ENCODE measurements at regions not wholly inside any gene's neighbourhood (a gene's known extent, or its start where the extent isn't known, plus 50 kb on each side); places are given as distances from the start of the nearest gene placed in this dataset.

DNA sequence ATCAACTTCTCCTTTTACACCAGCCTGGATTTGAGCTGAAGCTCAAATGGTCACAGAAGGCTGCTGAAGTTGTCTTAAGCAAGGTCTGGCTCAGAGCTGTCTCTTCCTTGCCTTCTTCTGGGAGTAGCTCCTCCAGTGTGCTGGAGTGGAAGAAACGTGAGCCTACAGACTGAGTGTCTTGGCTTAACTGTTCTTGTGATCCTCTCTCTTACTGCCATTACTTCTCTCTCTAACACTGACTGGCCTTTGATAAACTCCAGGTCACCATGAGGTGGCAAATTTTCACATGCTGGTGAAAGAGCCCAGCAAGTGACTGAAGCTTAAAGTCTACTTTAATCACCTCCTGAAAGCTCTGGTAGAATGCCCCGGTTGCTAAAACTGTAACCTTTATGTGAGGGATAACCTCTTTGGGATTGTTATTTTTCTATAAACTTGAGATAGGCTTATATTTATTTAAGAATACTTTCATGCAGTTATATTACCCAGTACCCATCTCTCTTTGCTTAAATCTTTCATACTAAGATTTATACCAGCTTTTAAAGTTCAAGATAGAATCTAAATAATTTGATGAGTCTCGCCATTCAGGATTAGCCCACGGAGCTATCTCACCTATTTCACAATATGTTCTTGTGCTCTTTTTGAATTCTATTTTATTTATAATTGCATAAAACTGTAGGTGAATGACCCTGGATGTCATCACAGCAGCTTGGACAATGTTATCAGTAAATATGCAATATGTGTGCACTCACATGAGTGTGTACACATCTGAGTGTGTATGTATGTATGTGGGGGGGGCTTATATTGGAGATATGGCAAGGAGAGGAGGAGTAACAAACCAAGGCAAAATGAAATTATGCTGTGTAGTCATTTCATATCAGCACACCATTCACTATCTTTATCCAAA is 924.0 kb downstream of the LTN1 start:
- TF ChIP-seq EZH2phosphoT487 (IDR thresholded peaks at IDR 0.05; ENCODE audit: borderline replicate concordance, low read length) = no peak
- TF ChIP-seq, protein P1, sequence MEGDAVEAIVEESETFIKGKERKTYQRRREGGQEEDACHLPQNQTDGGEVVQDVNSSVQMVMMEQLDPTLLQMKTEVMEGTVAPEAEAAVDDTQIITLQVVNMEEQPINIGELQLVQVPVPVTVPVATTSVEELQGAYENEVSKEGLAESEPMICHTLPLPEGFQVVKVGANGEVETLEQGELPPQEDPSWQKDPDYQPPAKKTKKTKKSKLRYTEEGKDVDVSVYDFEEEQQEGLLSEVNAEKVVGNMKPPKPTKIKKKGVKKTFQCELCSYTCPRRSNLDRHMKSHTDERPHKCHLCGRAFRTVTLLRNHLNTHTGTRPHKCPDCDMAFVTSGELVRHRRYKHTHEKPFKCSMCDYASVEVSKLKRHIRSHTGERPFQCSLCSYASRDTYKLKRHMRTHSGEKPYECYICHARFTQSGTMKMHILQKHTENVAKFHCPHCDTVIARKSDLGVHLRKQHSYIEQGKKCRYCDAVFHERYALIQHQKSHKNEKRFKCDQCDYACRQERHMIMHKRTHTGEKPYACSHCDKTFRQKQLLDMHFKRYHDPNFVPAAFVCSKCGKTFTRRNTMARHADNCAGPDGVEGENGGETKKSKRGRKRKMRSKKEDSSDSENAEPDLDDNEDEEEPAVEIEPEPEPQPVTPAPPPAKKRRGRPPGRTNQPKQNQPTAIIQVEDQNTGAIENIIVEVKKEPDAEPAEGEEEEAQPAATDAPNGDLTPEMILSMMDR (IDR thresholded peaks at IDR 0.05; ENCODE audit: low read depth, low read length, poor library complexity, severe bottlenecking) = no peak
